Common myeloid progenitor, CD34-positive (primary cell): ENCODE measurements at regions not wholly inside any gene's neighbourhood (a gene's known extent, or its start where the extent isn't known, plus 50 kb on each side); places are given as distances from the start of the nearest gene placed in this dataset.
A peak's percentile ranks its signal among the peaks of the same experiment; 100 is the strongest.

ENCODE experiments used
- CTCF ChIA-PET: fragments of 350-600 bp; sonication (Branson Sonifier 250); formaldehyde crosslinking; loops from one replicate; lab custom pipeline; 2021; ENCODE audit warnings: antibody characterized with exemption; lab: Charles Lee
- POLR2A ChIA-PET: fragments of 350-600 bp; sonication (Branson Sonifier 250); formaldehyde crosslinking; loops from one replicate; lab custom pipeline; 2021; ENCODE audit warnings: antibody characterized with exemption; lab: Charles Lee
- DNase-seq, 3 donors: peaks; one replicate each; pipeline versions ENCODE4 v3.0.0 to v3.0.0-alpha.2; 2013
- H3K27ac ChIP-seq, 2 experiments: 1 replicate in 1 of 2; 2 replicates in 1 of 2; pipeline ENCODE4 v1.7.0; 2013; ENCODE audit warnings: inconsistent platforms in 2 of 2, low read length in 2 of 2, mild to moderate bottlenecking in 2 of 2, low read depth in 1 of 2, moderate library complexity in 1 of 2; ENCODE audit not compliant: severe bottlenecking in 2 of 2, insufficient read depth in 1 of 2, poor library complexity in 1 of 2
- H3K27me3 ChIP-seq, 5 experiments: replicated peaks in 2 of 5; 1 replicate in 3 of 5; 2 replicates in 2 of 5; pipeline versions ENCODE4 v1.6.1 to v1.7.0; 2013; ENCODE audit warnings: low read length in 4 of 5, mild to moderate bottlenecking in 2 of 5, moderate library complexity in 2 of 5, inconsistent platforms in 1 of 5; ENCODE audit not compliant: insufficient read depth in 5 of 5, control insufficient read depth in 4 of 5
- H3K36me3 ChIP-seq, 4 experiments: 1 replicate in 2 of 4; 2 replicates in 2 of 4; pipeline versions ENCODE4 v1.6.1 to v1.7.0; 2013; ENCODE audit warnings: low read length in 3 of 4, control low read depth in 1 of 4, mild to moderate bottlenecking in 1 of 4; ENCODE audit not compliant: control insufficient read depth in 4 of 4, insufficient read depth in 4 of 4
- H3K4me1 ChIP-seq, 4 experiments: 1 replicate in 3 of 4; 2 replicates in 1 of 4; pipeline versions ENCODE4 v1.6.1 to v1.7.1; 2013; ENCODE audit warnings: low read length in 3 of 4, mild to moderate bottlenecking in 3 of 4, control low read depth in 1 of 4, inconsistent platforms in 1 of 4, moderate library complexity in 1 of 4; ENCODE audit not compliant: control insufficient read depth in 4 of 4, insufficient read depth in 4 of 4; ENCODE audit errors: control extremely low read depth in 1 of 4
- H3K4me3 ChIP-seq, 7 experiments: 1 replicate in 4 of 7; 2 replicates in 3 of 7; pipeline versions ENCODE4 v1.5.1 to v1.7.0; 2013; ENCODE audit warnings: mild to moderate bottlenecking in 7 of 7, low read length in 6 of 7, moderate library complexity in 6 of 7, inconsistent platforms in 2 of 7, low read depth in 2 of 7, control low read depth in 1 of 7; ENCODE audit not compliant: insufficient read depth in 4 of 7, control insufficient read depth in 1 of 7; ENCODE audit errors: extremely low read depth in 1 of 7
- H3K9me3 ChIP-seq, 5 experiments: 1 replicate in 4 of 5; 2 replicates in 1 of 5; pipeline versions ENCODE4 v1.6.1 to v1.7.1; 2013; ENCODE audit warnings: low read length in 4 of 5, mild to moderate bottlenecking in 2 of 5, inconsistent platforms in 1 of 5, low read depth in 1 of 5, moderate library complexity in 1 of 5; ENCODE audit not compliant: control insufficient read depth in 4 of 5, insufficient read depth in 2 of 5; ENCODE audit errors: control extremely low read depth in 1 of 5
- WGBS: methylation state at CpG from one replicate; pipeline ENCODE4 v1.1.5; 2013; ENCODE audit not compliant: insufficient coverage; 5-methylcytosine and 5-hydroxymethylcytosine counted together

DNA sequence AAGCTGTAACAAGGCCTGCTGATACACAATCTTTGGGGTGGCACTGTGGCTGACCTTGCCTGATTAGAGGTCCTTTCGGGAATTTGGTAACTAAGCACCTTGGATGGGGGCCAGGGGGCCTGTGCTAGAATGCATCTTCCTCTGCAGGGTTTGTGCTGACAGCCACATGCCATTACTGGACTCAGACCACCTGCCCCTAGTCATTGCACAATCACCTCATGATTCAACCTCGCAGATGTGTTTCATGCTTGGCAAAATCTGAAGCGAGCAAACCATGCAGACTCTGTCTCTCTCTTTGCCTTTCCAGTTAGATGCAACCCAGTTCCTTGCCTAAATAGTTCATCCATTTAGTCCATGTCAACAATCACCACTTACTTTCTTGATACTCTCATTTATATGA is 96.5 kb upstream of the ERCC6L2 start:
- POLR2A ChIA-PET, result no interaction called here
- peaks cover 0 to 15% (median 3%) of the 10 kb centered on the region in 5 experiments for H3K27me3 ChIP-seq
- CTCF ChIA-PET, result no interaction called here
- WGBS, result 100% methylated on average over 3 of the region's 3 CpGs
- no peak overlapping the region for H3K27ac ChIP-seq
- DNase-seq, result no peak
- no peak overlapping the region for H3K4me3 ChIP-seq
- no peaks in the 10 kb centered on the region for H3K9me3 ChIP-seq
- H3K4me1 ChIP-seq, result no peaks in the 10 kb centered on the region
- H3K36me3 ChIP-seq, result no peaks in the 10 kb centered on the region

DNA sequence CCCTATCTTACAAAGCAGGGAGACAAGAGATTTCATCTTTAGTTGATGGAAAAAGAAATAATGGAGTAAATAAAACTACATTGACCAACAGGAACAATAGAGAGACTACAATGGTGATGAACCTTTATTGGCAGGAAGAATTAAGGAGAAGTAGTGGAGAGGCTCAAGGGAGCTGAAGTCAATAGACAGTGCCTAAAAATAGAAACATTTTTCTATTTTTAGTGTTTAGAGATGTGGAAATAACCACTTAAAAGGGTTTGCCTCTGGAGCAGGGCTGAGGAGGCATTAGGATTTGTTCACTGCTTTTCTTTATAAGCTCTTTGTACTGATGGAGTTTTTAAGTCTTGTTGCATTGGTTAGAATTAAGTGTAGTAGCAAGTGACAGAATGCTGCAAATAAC is 98.4 kb upstream of the ERCC6L2 start:
- Histone ChIP-seq H3K9me3 (no peaks in the 10 kb centered on the region), H3K4me1 (peaks cover 0 to 4% (median 0%) of the 10 kb centered on the region in 4 experiments), H3K27ac (no peak overlapping the region), H3K4me3 (no peak overlapping the region), H3K27me3 (peaks cover 0 to 31% (median 11%) of the 10 kb centered on the region in 5 experiments), H3K36me3 (no peaks in the 10 kb centered on the region)
- POLR2A ChIA-PET, result no interaction called here
- no peak for DNase-seq
- CTCF ChIA-PET, result no interaction called here

DNA sequence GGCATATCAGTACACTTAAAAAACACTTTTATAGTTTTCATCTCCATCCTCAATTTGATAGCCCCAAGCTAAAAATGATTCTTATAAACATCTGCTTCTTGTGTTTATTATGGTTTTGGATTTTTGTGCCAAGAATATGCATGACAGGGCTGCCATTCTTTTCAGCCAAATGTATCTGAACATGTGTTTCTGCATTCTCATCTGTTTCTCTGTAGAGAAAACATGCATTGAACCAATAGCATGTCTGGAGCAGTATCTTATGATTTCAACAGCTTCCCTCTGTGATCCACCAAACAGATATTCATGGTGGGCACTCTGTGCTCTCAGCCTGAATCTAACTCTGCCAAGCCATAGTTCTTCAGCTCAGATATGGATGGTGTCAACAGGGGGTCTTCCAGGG is 99.3 kb upstream of the ERCC6L2 start:
- Histone ChIP-seq H3K27ac (no peak overlapping the region), H3K4me1 (peaks cover 0 to 10% (median under 1%) of the 10 kb centered on the region in 4 experiments), H3K36me3 (no peaks in the 10 kb centered on the region), H3K27me3 (peaks cover 0 to 41% (median 18%) of the 10 kb centered on the region in 5 experiments), H3K4me3 (no peak overlapping the region), H3K9me3 (no peaks in the 10 kb centered on the region)
- ChIA-PET CTCF (no interaction called here), POLR2A (no interaction called here)
- no peak for DNase-seq

DNA sequence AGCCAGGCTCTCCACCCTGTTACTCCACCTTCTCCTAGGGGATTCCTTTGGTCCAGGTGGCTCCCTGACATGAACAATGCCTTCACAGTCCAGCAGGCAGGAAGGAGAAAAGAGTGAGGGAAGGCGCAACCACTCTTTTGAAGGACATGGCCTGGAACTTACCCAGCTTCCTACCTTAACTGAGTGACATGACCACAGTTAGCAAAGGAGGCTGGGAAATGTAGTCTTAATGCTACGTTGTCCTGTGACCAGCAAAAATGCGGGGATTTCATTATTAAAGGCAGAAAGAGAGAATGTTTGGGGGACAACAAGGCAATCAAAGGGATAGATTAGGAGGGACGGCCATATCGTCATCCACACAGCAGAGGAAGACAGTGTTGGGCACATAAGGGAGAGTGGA is 100.3 kb upstream of the ERCC6L2 start:
- Histone ChIP-seq H3K27me3 (peaks cover 0 to 50% (median 25%) of the 10 kb centered on the region in 5 experiments), H3K9me3 (no peaks in the 10 kb centered on the region), H3K4me3 (no peak overlapping the region), H3K36me3 (no peaks in the 10 kb centered on the region), H3K4me1 (peaks cover 0 to 10% (median 2%) of the 10 kb centered on the region in 4 experiments), H3K27ac (no peak overlapping the region)
- no peak for DNase-seq
- POLR2A ChIA-PET, result no interaction called here
- 100% methylated on average over 2 of the region's 5 CpGs for WGBS
- CTCF ChIA-PET, result no interaction called here

DNA sequence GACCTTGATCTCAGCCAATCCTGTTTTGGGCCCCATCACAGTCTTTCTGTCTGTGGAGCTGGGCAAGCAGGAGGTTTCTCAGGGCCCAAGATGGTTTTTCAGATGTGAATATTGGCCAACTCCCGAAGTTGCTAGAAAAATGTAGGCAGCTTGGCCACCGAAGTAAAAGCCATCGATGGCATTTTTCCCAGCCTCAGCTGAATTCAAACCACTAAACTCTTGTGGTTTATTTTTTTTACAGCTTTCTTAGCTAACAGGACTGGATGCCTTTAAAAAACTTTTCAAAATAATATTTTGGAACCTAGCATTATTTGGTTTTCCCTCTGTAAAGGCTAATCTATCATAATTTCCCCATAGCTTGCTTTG is 102.5 kb upstream of the ERCC6L2 start:
- POLR2A ChIA-PET, result no interaction called here
- DNase-seq, result no peak
- Histone ChIP-seq H3K9me3 (no peaks in the 10 kb centered on the region), H3K4me3 (no peak overlapping the region), H3K4me1 (peaks cover 0 to 10% (median 2%) of the 10 kb centered on the region in 4 experiments), H3K36me3 (no peaks in the 10 kb centered on the region), H3K27ac (no peak overlapping the region), H3K27me3 (peaks cover 3 to 66% (median 33%) of the 10 kb centered on the region in 5 experiments)
- CTCF ChIA-PET, result no interaction called here
- 88% methylated on average over 3 of the region's 3 CpGs for WGBS

DNA sequence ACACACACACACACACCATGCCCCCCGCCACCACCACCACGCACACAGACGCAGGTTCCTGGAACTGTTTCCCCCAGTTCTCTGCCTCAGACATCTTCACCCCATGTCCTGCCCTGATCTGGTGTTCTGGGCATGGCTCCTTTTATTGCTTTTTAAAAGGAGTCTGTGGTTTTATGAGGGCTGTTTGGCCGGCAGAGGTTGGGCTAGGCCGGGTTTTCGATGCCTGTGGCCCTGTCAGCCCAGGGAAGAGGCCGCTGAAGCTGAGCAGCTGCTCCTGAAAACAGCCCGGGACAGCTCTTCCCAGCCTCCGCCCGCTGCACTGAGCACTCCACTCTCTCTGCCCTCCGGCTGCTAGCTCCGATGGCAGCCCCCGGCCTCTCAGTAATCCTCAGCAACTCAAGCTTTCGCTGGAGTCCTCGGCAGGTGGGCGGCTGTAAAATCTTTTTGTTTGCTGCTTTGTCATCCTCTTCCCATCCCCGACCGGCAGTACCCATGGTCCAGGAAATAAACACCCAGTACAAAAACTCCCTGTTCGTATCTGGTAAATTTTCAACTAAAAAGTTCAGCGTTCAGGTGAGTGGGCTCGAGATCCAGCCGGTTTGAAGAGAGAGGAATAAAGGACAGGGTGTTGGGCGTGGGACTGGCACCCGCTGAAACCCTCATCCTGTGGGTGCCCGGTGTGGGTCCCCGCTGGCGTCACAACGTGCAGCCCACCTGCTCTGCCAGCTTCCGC is 103.0 kb upstream of the ERCC6L2 start:
- peaks cover 3 to 66% (median 33%) of the 10 kb centered on the region in 5 experiments for H3K27me3 ChIP-seq
- CTCF ChIA-PET, result interaction anchor here (0.6 kb wide), 1 partner anchor 39 kb away, joined by 3 read pairs; no protein-coding TSS in a partner anchor
- H3K9me3 ChIP-seq, result no peaks in the 10 kb centered on the region
- POLR2A ChIA-PET, result no interaction called here
- peak in 2 of 3 donors; percentile 7 to 21 for DNase-seq
- peaks cover 0 to 10% (median 2%) of the 10 kb centered on the region in 4 experiments for H3K4me1 ChIP-seq
- H3K4me3 ChIP-seq, result peak overlapping the region in 1 of 7 experiments; percentile 1
- no peaks in the 10 kb centered on the region for H3K36me3 ChIP-seq
- no peak overlapping the region for H3K27ac ChIP-seq
- WGBS, result 55% methylated on average over 25 of the region's 29 CpGs

DNA sequence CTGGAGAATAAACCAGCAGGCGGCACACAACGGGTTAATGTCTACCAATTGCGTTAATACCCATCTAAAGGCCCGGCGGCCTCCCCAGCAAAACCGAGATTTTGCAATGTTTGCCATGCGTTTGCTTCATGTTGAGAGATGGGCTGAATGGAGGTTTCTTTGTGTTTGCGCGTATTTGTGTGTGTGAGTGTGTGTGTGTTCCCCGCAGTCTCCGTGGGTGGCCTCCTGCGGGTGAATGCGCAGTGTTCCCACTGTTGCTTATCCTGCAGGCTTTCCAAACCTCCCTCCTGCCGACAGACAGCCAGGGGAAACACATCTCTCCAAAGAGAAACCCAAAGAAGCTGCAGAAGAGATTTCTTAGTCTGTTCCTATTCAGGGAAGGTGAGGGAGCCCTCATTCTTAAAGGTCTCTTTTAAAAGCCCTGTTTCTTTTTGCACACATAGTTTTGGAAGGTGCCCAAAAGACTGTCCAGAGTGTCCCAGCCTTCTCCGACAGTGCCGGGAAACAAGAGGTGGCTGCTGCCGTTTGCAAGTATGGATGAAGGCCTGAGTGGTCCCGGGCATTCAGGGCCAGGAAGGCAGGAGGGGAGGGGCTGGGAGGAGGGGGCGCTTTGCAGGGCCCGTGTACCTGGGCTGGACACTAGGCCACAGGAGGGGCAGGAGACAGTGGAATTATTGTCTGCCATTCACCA is 103.8 kb upstream of the ERCC6L2 start:
- H3K27me3 ChIP-seq, result peaks cover 3 to 66% (median 33%) of the 10 kb centered on the region in 5 experiments
- H3K27ac ChIP-seq, result no peak overlapping the region
- no peaks in the 10 kb centered on the region for H3K9me3 ChIP-seq
- no peak for DNase-seq
- ChIA-PET CTCF (interaction anchor here (0.6 kb wide), 1 partner anchor 38 kb away, joined by 3 read pairs; no protein-coding TSS in a partner anchor), POLR2A (no interaction called here)
- H3K4me1 ChIP-seq, result peaks cover 0 to 10% (median 2%) of the 10 kb centered on the region in 4 experiments
- H3K4me3 ChIP-seq, result no peak overlapping the region
- 20% methylated on average over 8 of the region's 20 CpGs for WGBS
- H3K36me3 ChIP-seq, result no peaks in the 10 kb centered on the region
